ENCODE measurements at regions not wholly inside any gene's neighbourhood (a gene's known extent, or its start where the extent isn't known, plus 50 kb on each side); places are given as distances from the start of the nearest gene placed in this dataset.
A peak's percentile ranks its signal among the peaks of the same experiment; 100 is the strongest.

DNA sequence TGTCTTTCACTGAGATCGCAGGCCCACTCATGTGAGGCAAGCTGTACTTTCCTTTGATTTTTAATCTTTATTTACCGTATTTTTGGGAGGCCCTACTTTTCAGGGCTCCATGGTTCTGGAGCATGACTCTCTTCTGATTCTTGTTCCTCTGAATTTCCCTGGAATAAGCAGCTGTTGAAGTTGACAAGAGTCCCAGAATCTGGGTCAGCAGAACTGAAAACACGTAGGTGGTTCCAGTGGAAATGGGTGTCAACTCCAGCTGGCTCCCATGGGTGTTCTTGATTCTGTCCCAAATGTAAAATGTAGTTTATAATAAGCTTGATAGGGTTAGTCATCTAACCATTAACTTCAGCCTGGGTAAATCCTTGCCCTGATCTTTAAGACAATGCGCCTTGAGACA is 409.4 kb downstream of the GATA3 start:
- TF ChIP-seq, protein P1, sequence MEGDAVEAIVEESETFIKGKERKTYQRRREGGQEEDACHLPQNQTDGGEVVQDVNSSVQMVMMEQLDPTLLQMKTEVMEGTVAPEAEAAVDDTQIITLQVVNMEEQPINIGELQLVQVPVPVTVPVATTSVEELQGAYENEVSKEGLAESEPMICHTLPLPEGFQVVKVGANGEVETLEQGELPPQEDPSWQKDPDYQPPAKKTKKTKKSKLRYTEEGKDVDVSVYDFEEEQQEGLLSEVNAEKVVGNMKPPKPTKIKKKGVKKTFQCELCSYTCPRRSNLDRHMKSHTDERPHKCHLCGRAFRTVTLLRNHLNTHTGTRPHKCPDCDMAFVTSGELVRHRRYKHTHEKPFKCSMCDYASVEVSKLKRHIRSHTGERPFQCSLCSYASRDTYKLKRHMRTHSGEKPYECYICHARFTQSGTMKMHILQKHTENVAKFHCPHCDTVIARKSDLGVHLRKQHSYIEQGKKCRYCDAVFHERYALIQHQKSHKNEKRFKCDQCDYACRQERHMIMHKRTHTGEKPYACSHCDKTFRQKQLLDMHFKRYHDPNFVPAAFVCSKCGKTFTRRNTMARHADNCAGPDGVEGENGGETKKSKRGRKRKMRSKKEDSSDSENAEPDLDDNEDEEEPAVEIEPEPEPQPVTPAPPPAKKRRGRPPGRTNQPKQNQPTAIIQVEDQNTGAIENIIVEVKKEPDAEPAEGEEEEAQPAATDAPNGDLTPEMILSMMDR (IDR thresholded peaks at IDR 0.05) = no peak
- intact Hi-C loops (cut with DNase I, micrococcal nuclease) = no loop called here
- Histone ChIP-seq H3K4me1 (ENCODE audit: low read depth) (no peaks in the 10 kb centered on the region), H3K36me3 (ENCODE audit: low read depth) (no peaks in the 10 kb centered on the region), H3K4me3 (no peak overlapping the region), H3K9me3 (no peaks in the 10 kb centered on the region)
- DNase-seq = no peak
- no peak for ATAC-seq

DNA sequence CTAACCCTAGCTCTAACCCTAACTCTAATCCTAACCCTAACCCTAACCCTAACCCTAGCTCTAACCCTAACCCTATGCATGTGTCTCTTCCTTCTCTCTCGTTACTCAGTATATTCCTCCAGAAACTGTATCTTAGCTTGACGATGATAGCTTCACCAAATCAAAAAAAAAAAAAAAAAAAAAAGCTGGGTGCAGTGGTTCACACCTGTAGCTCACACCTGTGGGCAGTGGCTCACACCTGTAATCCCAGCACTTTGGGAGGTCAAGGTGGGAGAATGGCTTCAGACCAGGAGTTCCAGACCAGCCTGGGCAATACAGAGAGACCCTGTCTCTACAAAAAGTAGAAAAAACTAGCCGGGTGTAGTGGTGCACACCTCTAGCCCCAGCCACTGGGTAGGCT is 414.0 kb downstream of the GATA3 start:
- no peak for ATAC-seq
- TF ChIP-seq, protein P1 (IDR thresholded peaks at IDR 0.05) = no peak
- H3K36me3 ChIP-seq (ENCODE audit: low read depth) = no peaks in the 10 kb centered on the region
- no peak overlapping the region for H3K4me3 ChIP-seq
- no peaks in the 10 kb centered on the region for H3K4me1 ChIP-seq (ENCODE audit: low read depth)
- no peak for DNase-seq
- no peaks in the 10 kb centered on the region for H3K9me3 ChIP-seq
- intact Hi-C loops (cut with DNase I, micrococcal nuclease) = no loop called here

DNA sequence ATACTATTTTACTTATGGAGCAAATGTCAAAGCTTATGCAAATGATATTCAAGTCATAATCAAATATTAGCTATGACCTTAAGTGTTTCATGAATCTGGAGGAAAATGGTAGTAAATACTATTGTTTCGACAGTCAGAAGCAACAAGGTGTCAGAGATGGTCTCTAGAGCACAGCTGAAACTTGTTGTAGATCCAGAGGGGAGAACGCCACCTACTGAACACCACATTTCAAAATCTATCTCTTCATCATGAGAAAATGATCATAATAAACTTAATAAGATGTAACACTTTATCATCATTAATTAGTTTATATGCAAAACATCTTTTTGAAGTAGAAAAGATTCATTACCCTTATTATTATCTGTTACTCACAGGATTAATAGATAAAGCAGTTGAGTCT is 418.7 kb downstream of the GATA3 start:
- intact Hi-C loops (cut with DNase I, micrococcal nuclease) = no loop called here
- Histone ChIP-seq H3K4me1 (ENCODE audit: low read depth) (no peaks in the 10 kb centered on the region), H3K9me3 (no peaks in the 10 kb centered on the region), H3K4me3 (no peak overlapping the region), H3K36me3 (ENCODE audit: low read depth) (no peaks in the 10 kb centered on the region)
- ATAC-seq (no peak), DNase-seq (peak in 1 of 3 donors; percentile 10)
- TF ChIP-seq, protein P1 (IDR thresholded peaks at IDR 0.05) = no peak

DNA sequence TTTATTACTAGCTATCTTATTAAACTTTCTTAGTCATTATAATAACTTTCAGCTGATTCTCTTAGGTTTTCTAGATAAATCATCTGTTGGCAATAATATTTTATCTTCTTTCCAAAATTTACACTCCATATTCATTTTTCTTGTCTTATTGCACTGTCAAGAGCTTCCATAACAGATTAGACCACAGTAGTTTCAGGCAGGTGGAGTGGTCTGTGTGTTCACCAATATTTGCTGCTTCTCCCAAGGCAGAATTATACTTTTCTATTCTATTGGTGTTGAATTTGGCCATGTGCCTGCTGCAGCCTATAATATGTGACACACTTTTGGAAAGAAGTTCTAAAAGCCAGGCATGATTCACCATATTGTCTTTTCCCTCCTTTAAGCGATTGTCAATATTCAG is 422.8 kb downstream of the GATA3 start:
- H3K4me3 ChIP-seq = no peak overlapping the region
- ATAC-seq = no peak
- no peaks in the 10 kb centered on the region for H3K9me3 ChIP-seq
- no peaks in the 10 kb centered on the region for H3K4me1 ChIP-seq (ENCODE audit: low read depth)
- no peaks in the 10 kb centered on the region for H3K36me3 ChIP-seq (ENCODE audit: low read depth)
- no peak for DNase-seq
- intact Hi-C loops (cut with DNase I, micrococcal nuclease) = no loop called here
- TF ChIP-seq, protein P1 (IDR thresholded peaks at IDR 0.05) = no peak

DNA sequence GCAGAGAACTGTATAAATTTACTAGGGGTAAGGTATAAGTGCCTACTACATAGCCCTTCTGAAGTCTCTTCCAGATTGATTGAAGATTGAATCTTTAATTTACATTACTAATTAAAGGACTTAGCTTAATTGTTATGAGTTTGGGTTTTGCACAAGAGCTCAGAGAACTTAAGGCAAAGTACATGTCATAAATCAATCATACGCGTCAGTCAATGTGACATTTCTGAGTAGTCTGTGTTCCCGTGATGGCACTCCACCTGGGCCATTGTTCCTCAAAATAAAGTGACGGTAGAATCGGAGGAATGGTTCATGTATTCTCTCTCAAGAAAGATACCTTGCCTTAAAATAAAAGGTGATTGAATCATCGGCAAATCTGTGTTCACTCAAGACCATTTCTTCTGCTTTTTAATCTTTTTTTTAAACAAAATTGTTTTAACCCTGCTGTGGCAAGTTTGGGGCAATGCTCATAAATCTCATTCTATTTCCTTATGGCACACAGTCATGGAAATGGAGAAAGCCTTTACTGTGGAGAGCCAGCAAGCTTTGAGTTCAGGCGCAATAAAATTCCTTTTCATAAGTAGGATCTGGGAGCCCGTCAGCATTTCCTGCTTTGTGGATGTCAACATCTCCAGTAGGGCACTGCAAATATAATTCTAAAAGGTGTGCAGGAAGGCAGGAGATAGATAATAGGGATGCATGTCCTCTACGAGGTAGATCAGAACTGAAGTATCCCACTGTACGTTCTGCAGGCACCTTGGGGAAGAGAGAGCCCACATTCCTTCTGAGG is 427.4 kb downstream of the GATA3 start:
- TF ChIP-seq, protein P1 (IDR thresholded peaks at IDR 0.05) = no peak
- Histone ChIP-seq H3K4me1 (ENCODE audit: low read depth) (no peaks in the 10 kb centered on the region), H3K36me3 (ENCODE audit: low read depth) (no peaks in the 10 kb centered on the region), H3K9me3 (no peaks in the 10 kb centered on the region), H3K4me3 (no peak overlapping the region)
- DNase-seq = no peak
- peak; percentile 86 for ATAC-seq
- intact Hi-C loops (cut with DNase I, micrococcal nuclease) = no loop called here

Data from mucosa of descending colon (tissue), 3 donors.